HG03457 (cell line): ENCODE measurements at regions not wholly inside any gene's neighbourhood (a gene's known extent, or its start where the extent isn't known, plus 50 kb on each side); places are given as distances from the start of the nearest gene placed in this dataset.
"Not testable (repeated sequence)": the region's sequence is repeated elsewhere in the genome, so short reads cannot be mapped to it uniquely, and the experiment has no call there.

Experiments used
- ATAC-seq: cut with Tn5 transposase; IDR thresholded peaks from one replicate; pipeline ENCODE4 v1.9.1; 2021; ENCODE audit warnings: moderate number of reproducible peaks; ENCODE audit not compliant: unreplicated experiment

- no peak for ATAC-seq
Observed at GRCh38 chr5:143638654-143639053, 173.3 kb upstream of the HMHB1 start.

- no peak for ATAC-seq
Observed at GRCh38 chr5:143636931-143637528, 174.9 kb upstream of the HMHB1 start.

GRCh38 chr5:143635888-143636287, 176.1 kb upstream of the HMHB1 start:
- no peak for ATAC-seq

GRCh38 chr5:143635146-143635752, 176.7 kb upstream of the HMHB1 start:
- ATAC-seq: no peak

- ATAC-seq: no peak
Observed at GRCh38 chr5:143634689-143635088, 177.3 kb upstream of the HMHB1 start.

GRCh38 chr5:143629871-143630659, 181.9 kb upstream of the HMHB1 start:
- ATAC-seq: no peak

GRCh38 chr5:143625048-143625447, 186.9 kb upstream of the HMHB1 start:
- ATAC-seq: not testable (repeated sequence)

- no peak for ATAC-seq
Observed at GRCh38 chr5:143624465-143624864, 187.5 kb upstream of the HMHB1 start.

GRCh38 chr5:143619040-143619439, 192.9 kb upstream of the HMHB1 start:
- ATAC-seq: no peak

- no peak for ATAC-seq
Observed at GRCh38 chr5:143618141-143618540, 193.8 kb upstream of the HMHB1 start.

GRCh38 chr5:143614831-143615230, 197.1 kb upstream of the HMHB1 start:
- ATAC-seq: no peak

GRCh38 chr5:143613329-143613728, 198.6 kb upstream of the HMHB1 start:
- no peak for ATAC-seq

- ATAC-seq: no peak
Observed at GRCh38 chr5:143610946-143611345, 201.0 kb upstream of the HMHB1 start.

GRCh38 chr5:143606043-143606752, 202.7 kb upstream of the NR3C1 start:
- ATAC-seq: peak; percentile 73

GRCh38 chr5:143605403-143606005, 202.0 kb upstream of the NR3C1 start:
- peak; percentile 58 for ATAC-seq

- ATAC-seq: no peak
Observed at GRCh38 chr5:143601917-143602333, 198.4 kb upstream of the NR3C1 start.

GRCh38 chr5:143601357-143601756, 197.9 kb upstream of the NR3C1 start:
- ATAC-seq: no peak

- no peak for ATAC-seq
Observed at GRCh38 chr5:143600396-143601075, 197.1 kb upstream of the NR3C1 start.

GRCh38 chr5:143599474-143599873, 196.0 kb upstream of the NR3C1 start:
- no peak for ATAC-seq

GRCh38 chr5:143596824-143597223, 193.3 kb upstream of the NR3C1 start:
- ATAC-seq: no peak
